GM12878 (cell line): ENCODE measurements at regions not wholly inside any gene's neighbourhood (a gene's known extent, or its start where the extent isn't known, plus 50 kb on each side); places are given as distances from the start of the nearest gene placed in this dataset.

Experiments used
- ATAC-seq: fragments of 200-7000 bp; cut with Tn5 transposase; 3 replicates; pipeline ENCODE4 v1.9.1; 2020; ENCODE audit warnings: mild to moderate bottlenecking, moderate library complexity
- BruUV-seq: library from RNA; stranded (reverse); fragments of 400-500 nt; replicated peaks from 2 replicates; lab custom pipeline; 2021; lab: Mats Ljungman, UMichigan
- CTCF ChIA-PET: fragments of 300-600 bp; sonication (Branson Sonifier 250); formaldehyde crosslinking; extraction: SDS; loops from one replicate; lab custom pipeline; 2021; ENCODE audit warnings: inconsistent platforms; lab: Yijun Ruan, JAX
- POLR2A ChIA-PET: fragments of 350-600 bp; formaldehyde crosslinking; extraction: SDS; loops from one replicate; lab custom pipeline; 2021; ENCODE audit warnings: inconsistent platforms; lab: Charles Lee
- RAD21 ChIA-PET: fragments of 300-600 bp; sonication (Branson Sonifier 250); formaldehyde crosslinking; loops from one replicate; lab custom pipeline; 2023; ENCODE audit warnings: antibody characterized with exemption; ENCODE audit not compliant: unreplicated experiment; lab: Charles Lee
- SMC1A ChIA-PET: fragments of 300-600 bp; sonication (Branson Sonifier 250); formaldehyde crosslinking; loops from one replicate; lab custom pipeline; 2023; ENCODE audit not compliant: unreplicated experiment, uncharacterized antibody; lab: Charles Lee
- DNase-seq: peaks from one replicate; pipeline ENCODE4 v3.0.0-alpha.2; 2011; ENCODE audit warnings: low read depth, low spot score
- FAIRE-seq: peaks from 3 replicates; lab custom pipeline; 2011; peaks lifted over from hg19 to GRCh38; lab: Jason Lieb, UNC
- H2AFZ ChIP-seq: 2 replicates; pipeline ENCODE4 v1.6.0; 2011; ENCODE audit warnings: low read depth, low read length, control low read depth; ENCODE audit not compliant: control insufficient read depth
- H3K27ac ChIP-seq: 2 replicates; pipeline ENCODE4 v1.5.1; 2011; ENCODE audit warnings: control low read depth; ENCODE audit not compliant: control insufficient read depth, insufficient read depth
- H3K27me3 ChIP-seq, 2 experiments: replicated peaks in 1 of 2; 2 replicates each; pipeline versions ENCODE4 v1.6.0 to v1.6.1; 2011; ENCODE audit warnings: low read length in 1 of 2; ENCODE audit not compliant: control insufficient read depth in 2 of 2, insufficient read depth in 2 of 2
- H3K36me3 ChIP-seq, 2 experiments: 2 replicates each; pipeline ENCODE4 v1.5.1; 2011; ENCODE audit warnings: low read length in 1 of 2; ENCODE audit not compliant: control insufficient read depth in 2 of 2, insufficient read depth in 2 of 2
- H3K4me1 ChIP-seq: 2 replicates; pipeline ENCODE4 v1.6.1; 2011; ENCODE audit warnings: mild to moderate bottlenecking, low read length, moderate library complexity, mixed read lengths; ENCODE audit not compliant: control insufficient read depth, insufficient read depth
- H3K4me2 ChIP-seq: 2 replicates; pipeline ENCODE4 v1.6.0; 2011; ENCODE audit warnings: control low read depth; ENCODE audit not compliant: control insufficient read depth, insufficient read depth
- H3K4me3 ChIP-seq: fragments of 200-600 bp; sonication (generic); 2 replicates; pipeline ENCODE4 v1.5.1; 2016
- H3K79me2 ChIP-seq: 2 replicates; pipeline ENCODE4 v1.6.0; 2011; ENCODE audit warnings: low read length; ENCODE audit not compliant: control insufficient read depth, insufficient read depth
- H3K9ac ChIP-seq: 2 replicates; pipeline ENCODE4 v1.8.0; 2011; ENCODE audit warnings: low read length, control low read depth, mixed read lengths; ENCODE audit not compliant: control insufficient read depth, insufficient read depth
- H3K9me3 ChIP-seq: replicated peaks from 3 replicates; pipeline ENCODE4 v1.5.1; 2011; ENCODE audit warnings: mild to moderate bottlenecking, low read length; ENCODE audit not compliant: control insufficient read depth, insufficient read depth
- H4K20me1 ChIP-seq: 2 replicates; pipeline ENCODE4 v1.6.0; 2011; ENCODE audit not compliant: control insufficient read depth, insufficient read depth
- ETV6 ChIP-seq, 2 experiments: fragments of 450-650 bp in 1 of 2; IDR thresholded peaks in 1 of 2; conservative IDR thresholded peaks in 1 of 2; 2 replicates each; pipeline ENCODE4 v1.6.1; 2014; ENCODE audit warnings: antibody characterized with exemption in 1 of 2, borderline replicate concordance in 1 of 2, low read depth in 1 of 2, mild to moderate bottlenecking in 1 of 2, moderate library complexity in 1 of 2
- GABPA ChIP-seq: IDR thresholded peaks from 2 replicates; pipeline ENCODE4 v1.6.1; 2014; ENCODE audit warnings: antibody characterized with exemption, low read depth, mild to moderate bottlenecking, inconsistent platforms
- HCFC1 ChIP-seq: fragments of 150-350 bp; IDR thresholded peaks from 2 replicates; pipeline ENCODE4 v1.6.1; 2014; ENCODE audit warnings: low read length
- HDAC6 ChIP-seq: fragments of 200-600 bp; sonication (generic); IDR thresholded peaks from one replicate; pipeline ENCODE4 v1.8.0; 2017; ENCODE audit warnings: antibody characterized with exemption; ENCODE audit not compliant: unreplicated experiment
- MEF2A ChIP-seq: IDR thresholded peaks from 2 replicates; pipeline ENCODE4 v1.6.1; 2011; ENCODE audit warnings: low read depth, mild to moderate bottlenecking, low read length, moderate library complexity; ENCODE audit not compliant: insufficient read depth
- MTA3 ChIP-seq: IDR thresholded peaks from 2 replicates; pipeline ENCODE4 v1.6.1; 2012; ENCODE audit warnings: low read length, inconsistent platforms, borderline replicate concordance
- NRF1 ChIP-seq: conservative IDR thresholded peaks from 2 replicates; pipeline ENCODE4 v1.6.1; 2011; ENCODE audit warnings: mild to moderate bottlenecking, low read depth, low read length, improper control_type of control experiment
- RAD51 ChIP-seq: fragments of 450-650 bp; IDR thresholded peaks from 2 replicates; pipeline ENCODE4 v1.6.1; 2016; ENCODE audit warnings: moderate library complexity, mild to moderate bottlenecking, inconsistent platforms
- RBBP5 ChIP-seq: fragments of 200-600 bp; sonication (generic); conservative IDR thresholded peaks from 2 replicates; pipeline ENCODE4 v1.6.1; 2016
- RCOR1 ChIP-seq: conservative IDR thresholded peaks from 2 replicates; pipeline ENCODE4 v1.6.1; 2012; ENCODE audit warnings: low read depth, low read length, improper control_type of control experiment
- SIX5 ChIP-seq: IDR thresholded peaks from 2 replicates; pipeline ENCODE4 v1.6.1; 2011; ENCODE audit warnings: mild to moderate bottlenecking, low read depth, low read length, moderate library complexity; ENCODE audit not compliant: severe bottlenecking
- SREBF1 ChIP-seq: IDR thresholded peaks from 2 replicates; pipeline ENCODE4 v1.6.1; 2012; ENCODE audit warnings: mild to moderate bottlenecking, low read length
- STAT3 ChIP-seq: IDR thresholded peaks from 2 replicates; pipeline ENCODE4 v1.6.1; 2011; ENCODE audit warnings: low read depth, low read length, improper control_type of control experiment
- YBX1 ChIP-seq: fragments of 450-650 bp; IDR thresholded peaks from 2 replicates; pipeline ENCODE4 v1.6.1; 2016; ENCODE audit warnings: antibody characterized with exemption
- WGBS: methylation state at CpG from one replicate; pipeline ENCODE4 v1.1.6; 2016; ENCODE audit warnings: low lambda C conversion rate; ENCODE audit not compliant: insufficient replicate concordance, insufficient coverage; ENCODE audit errors: missing lambda C conversion rate; 5-methylcytosine and 5-hydroxymethylcytosine counted together
- in situ Hi-C: fragments of 300-500 bp; cut with MboI; formaldehyde crosslinking; loops from 9 replicates; pipeline ENCODE4 v1.14.3; 2018; ENCODE audit warnings: mixed read lengths
- intact Hi-C: fragments of 100-400 bp; cut with micrococcal nuclease; formaldehyde crosslinking; loops from one replicate; pipeline ENCODE4 v1.14.2; 2022; ENCODE audit not compliant: unreplicated experiment
- TF ChIP-seq, protein P1 (sequence below): IDR thresholded peaks from 2 replicates; pipeline ENCODE4 v1.6.1; 2012; ENCODE audit warnings: low read depth, low read length, improper control_type of control experiment
- TF ChIP-seq, protein P2 (sequence below): fragments of 450-650 bp; formaldehyde crosslinking; IDR thresholded peaks from 2 replicates; pipeline ENCODE4 v1.5.0; 2022; ENCODE audit warnings: mild to moderate bottlenecking, missing genetic modification characterization
- TF ChIP-seq, protein P3 (sequence below): fragments of 450-650 bp; IDR thresholded peaks from 2 replicates; pipeline ENCODE4 v1.6.1; 2018; ENCODE audit warnings: borderline replicate concordance, mild to moderate bottlenecking; ENCODE audit not compliant: partially characterized antibody

DNA sequence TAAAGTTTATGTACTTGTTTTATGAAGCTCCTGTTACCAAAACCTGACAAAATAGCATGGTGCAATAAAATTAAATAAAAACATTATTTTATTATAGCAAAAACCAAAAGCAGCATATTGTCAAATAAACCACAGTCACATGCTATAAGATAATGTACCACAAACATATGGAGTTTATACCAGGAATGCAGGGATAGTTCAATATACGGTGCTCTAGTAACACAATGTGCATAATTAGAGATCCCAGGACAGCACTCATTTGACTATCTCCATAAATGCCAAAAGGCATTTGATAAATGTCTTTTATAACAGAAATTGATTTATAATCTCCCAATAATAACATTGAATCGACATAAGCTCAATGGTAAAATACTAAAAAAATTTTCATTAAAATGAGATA lies 402.0 kb downstream of the RND3 start:
- ATAC-seq (no peak), FAIRE-seq (no peak), DNase-seq (no peak)
- Histone ChIP-seq H3K9ac (no peak overlapping the region), H3K36me3 (no peaks in the 10 kb centered on the region), H3K4me1 (no peaks in the 10 kb centered on the region), H4K20me1 (no peaks in the 10 kb centered on the region), H3K79me2 (no peaks in the 10 kb centered on the region), H3K4me3 (no peak overlapping the region), H3K4me2 (no peak overlapping the region), H3K27me3 (no peaks in the 10 kb centered on the region), H3K9me3 (no peaks in the 10 kb centered on the region), H2AFZ (no peak overlapping the region), H3K27ac (no peak overlapping the region)
- TF ChIP-seq HDAC6 (no peak), RBBP5 (no peak), HCFC1 (no peak), NRF1 (no peak), GABPA (no peak), SREBF1 (no peak), ETV6 (conservative IDR thresholded peaks at IDR 0.05 in 1 of 2, IDR thresholded peaks at IDR 0.05 in 1 of 2; ENCODE audit: borderline replicate concordance in 1 of 2, low read depth in 1 of 2) (no peak), STAT3 (no peak), RAD51 (no peak), YBX1 (no peak), MTA3 (no peak), MEF2A (no peak), RCOR1 (no peak), SIX5 (no peak)
- TF ChIP-seq, protein P1, sequence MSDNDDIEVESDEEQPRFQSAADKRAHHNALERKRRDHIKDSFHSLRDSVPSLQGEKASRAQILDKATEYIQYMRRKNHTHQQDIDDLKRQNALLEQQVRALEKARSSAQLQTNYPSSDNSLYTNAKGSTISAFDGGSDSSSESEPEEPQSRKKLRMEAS = no peak
- TF ChIP-seq, protein P2, sequence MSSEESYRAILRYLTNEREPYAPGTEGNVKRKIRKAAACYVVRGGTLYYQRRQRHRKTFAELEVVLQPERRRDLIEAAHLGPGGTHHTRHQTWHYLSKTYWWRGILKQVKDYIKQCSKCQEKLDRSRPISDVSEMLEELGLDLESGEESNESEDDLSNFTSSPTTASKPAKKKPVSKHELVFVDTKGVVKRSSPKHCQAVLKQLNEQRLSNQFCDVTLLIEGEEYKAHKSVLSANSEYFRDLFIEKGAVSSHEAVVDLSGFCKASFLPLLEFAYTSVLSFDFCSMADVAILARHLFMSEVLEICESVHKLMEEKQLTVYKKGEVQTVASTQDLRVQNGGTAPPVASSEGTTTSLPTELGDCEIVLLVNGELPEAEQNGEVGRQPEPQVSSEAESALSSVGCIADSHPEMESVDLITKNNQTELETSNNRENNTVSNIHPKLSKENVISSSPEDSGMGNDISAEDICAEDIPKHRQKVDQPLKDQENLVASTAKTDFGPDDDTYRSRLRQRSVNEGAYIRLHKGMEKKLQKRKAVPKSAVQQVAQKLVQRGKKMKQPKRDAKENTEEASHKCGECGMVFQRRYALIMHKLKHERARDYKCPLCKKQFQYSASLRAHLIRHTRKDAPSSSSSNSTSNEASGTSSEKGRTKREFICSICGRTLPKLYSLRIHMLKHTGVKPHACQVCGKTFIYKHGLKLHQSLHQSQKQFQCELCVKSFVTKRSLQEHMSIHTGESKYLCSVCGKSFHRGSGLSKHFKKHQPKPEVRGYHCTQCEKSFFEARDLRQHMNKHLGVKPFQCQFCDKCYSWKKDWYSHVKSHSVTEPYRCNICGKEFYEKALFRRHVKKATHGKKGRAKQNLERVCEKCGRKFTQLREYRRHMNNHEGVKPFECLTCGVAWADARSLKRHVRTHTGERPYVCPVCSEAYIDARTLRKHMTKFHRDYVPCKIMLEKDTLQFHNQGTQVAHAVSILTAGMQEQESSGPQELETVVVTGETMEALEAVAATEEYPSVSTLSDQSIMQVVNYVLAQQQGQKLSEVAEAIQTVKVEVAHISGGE (CRISPR knock-in tag) = no peak
- TF ChIP-seq, protein P3, sequence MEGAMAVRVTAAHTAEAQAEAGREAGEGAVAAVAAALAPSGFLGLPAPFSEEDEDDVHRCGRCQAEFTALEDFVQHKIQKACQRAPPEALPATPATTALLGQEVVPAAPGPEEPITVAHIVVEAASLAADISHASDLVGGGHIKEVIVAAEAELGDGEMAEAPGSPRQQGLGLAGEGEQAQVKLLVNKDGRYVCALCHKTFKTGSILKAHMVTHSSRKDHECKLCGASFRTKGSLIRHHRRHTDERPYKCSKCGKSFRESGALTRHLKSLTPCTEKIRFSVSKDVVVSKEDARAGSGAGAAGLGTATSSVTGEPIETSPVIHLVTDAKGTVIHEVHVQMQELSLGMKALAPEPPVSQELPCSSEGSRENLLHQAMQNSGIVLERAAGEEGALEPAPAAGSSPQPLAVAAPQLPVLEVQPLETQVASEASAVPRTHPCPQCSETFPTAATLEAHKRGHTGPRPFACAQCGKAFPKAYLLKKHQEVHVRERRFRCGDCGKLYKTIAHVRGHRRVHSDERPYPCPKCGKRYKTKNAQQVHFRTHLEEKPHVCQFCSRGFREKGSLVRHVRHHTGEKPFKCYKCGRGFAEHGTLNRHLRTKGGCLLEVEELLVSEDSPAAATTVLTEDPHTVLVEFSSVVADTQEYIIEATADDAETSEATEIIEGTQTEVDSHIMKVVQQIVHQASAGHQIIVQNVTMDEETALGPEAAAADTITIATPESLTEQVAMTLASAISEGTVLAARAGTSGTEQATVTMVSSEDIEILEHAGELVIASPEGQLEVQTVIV = no peak
- ChIA-PET SMC1A (interaction anchor here (0.7 to 0.9 kb wide), 2 partner anchors 25 to 48 kb away, joined by 3 to 4 read pairs; no protein-coding TSS in a partner anchor), CTCF (no interaction called here), RAD21 (no interaction called here), POLR2A (interaction anchor here (0.5 kb wide), 1 partner anchor 161 kb away, joined by 4 read pairs; no protein-coding TSS in a partner anchor)
- WGBS = 47% methylated on average over 2 of the region's 2 CpGs
- intact Hi-C loops = no loop called here
- BruUV-seq = no TSS peak
- in situ Hi-C loops = no loop called here
